ENCODE measurements at regions not wholly inside any gene's neighbourhood (a gene's known extent, or its start where the extent isn't known, plus 50 kb on each side); places are given as distances from the start of the nearest gene placed in this dataset.
"Not testable (repeated sequence)": the region's sequence is repeated elsewhere in the genome, so short reads cannot be mapped to it uniquely, and the experiment has no call there.

DNA sequence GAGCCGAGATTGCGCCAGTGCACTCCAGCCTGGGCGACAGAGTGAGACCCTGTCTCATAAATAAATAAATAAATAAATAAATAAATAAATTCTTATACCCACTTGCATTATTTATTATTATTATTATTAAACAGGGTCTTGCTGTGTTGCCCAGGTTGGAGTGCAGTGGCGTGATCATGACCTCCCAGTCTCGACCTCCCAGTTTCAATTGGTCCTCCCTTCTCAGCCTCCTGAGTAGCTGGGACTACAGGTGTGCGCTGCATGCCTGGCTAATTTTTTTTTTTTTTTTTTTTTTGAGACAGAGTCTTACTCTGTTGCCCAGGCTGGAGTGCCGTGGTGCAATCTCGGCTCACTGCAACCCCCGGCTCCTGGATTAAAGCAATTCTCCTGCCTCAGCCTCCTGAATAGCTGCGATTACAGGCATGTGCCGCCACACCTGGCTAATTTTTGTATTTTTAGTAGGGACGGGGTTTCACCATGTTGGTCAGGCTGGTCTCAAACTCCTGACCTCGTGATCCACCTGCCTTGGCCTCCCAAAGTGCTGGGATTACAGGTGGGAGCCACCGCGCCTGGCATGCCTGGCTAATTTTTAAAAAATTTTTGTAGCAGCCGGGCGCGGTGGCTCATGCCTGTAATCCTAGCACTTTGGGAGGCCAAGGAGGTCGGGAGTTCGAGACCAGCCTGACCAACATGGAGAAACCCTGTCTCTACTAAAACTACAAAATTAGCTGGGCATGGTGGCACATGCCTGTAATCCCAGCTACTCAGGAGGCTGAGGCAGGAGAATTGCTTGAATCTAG, 150.2 kb downstream of the SEC14L1 start:
- not testable (repeated sequence) for DNase-seq

DNA sequence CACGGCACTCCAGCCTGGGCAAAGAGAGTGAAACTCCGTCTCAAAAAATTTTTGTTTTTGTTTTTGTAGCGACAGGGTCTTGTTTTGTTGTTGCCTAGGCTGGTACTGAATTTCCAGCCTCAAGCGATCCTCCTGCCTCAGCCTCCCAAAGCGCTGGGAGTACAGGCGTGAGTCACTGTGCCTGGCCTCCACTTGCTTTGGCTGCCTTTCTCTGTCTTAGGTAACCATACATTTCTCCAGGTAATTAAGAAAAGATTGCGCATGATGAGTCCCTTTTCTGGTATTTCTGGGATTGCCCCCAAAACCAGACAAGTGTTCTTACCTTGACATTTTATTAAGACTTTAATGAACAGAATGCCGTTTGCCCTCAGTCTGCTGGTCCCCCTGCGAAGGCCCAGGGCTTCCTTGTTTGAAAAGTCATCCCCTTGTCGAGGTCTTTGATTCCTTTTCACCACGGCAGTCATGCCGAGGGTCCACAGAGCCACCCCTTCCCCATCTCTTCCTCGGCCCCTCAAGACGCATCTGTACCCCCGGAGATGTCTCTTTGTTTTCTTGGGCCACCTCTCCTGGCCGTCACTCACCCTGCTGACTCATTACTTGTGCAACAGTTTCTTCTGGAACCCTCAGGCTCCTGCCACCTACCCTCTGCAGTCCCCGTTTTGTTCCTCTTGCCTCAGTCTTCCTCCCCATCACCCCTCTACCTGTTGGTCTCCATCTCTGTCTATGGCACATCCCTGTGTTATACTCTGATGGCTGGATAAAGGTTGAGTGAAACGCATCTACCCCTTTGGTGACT, 151.0 kb downstream of the SEC14L1 start:
- DNase-seq = no peak

DNA sequence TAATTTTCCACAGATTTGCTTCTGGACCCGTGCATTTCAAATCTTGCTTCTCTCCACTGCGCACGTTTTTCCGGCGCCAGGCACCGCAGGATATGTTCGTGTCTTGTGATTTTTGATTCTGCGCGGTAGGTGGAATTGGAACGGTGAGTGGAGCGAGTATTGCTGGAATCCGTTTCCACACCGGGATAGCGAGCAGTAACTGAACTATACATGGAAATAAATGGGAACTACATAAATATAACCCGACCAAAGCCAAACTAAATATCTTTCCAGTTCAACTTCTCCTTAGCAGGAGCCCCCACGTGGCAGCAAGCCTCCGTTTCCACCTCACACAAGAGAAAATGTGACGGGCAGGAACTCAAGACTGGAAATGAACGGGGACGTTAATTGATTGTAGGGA, 154.0 kb downstream of the SEC14L1 start:
- DNase-seq = no peak

GRCh38 chr17:77295241-77295853, 154.6 kb downstream of the SEC14L1 start:
- DNase-seq = no peak

- no peak for DNase-seq
These were observed 156.1 kb downstream of the SEC14L1 start for GRCh38 chr17:77296769-77297409.

- DNase-seq = no peak
These were observed 157.2 kb downstream of the SEC14L1 start for GRCh38 chr17:77297693-77298666.

- no peak for DNase-seq
These were observed 158.0 kb downstream of the SEC14L1 start for GRCh38 chr17:77298811-77299210.

- DNase-seq = no peak
These were observed 158.7 kb downstream of the SEC14L1 start for GRCh38 chr17:77299256-77300015.

- DNase-seq = no peak
These were observed 159.4 kb downstream of the SEC14L1 start for GRCh38 chr17:77300016-77300686.

- no peak for DNase-seq
These were observed 161.0 kb downstream of the SEC14L1 start for GRCh38 chr17:77301694-77302266.

GRCh38 chr17:77302682-77303081, 161.9 kb downstream of the SEC14L1 start:
- no peak for DNase-seq

DNA sequence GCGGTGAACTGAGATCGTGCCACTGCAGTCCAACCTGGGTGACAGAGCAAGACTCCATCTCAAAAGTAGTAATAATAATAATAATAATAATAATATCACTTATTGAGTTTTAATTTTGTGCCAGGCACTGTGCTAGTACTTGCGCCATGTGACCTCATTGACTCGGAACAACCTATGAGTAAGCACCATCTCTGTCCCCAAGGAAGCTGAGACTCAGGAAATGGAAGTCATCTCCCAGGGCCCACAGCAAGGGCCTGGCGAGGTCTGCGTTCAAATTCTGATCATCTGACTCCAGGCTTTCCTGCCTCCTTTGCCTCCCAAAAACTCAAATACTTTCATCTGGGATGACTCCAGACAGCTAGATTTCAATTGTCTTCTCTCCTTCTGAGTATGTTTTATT, 162.9 kb downstream of the SEC14L1 start:
- DNase-seq = no peak

DNA sequence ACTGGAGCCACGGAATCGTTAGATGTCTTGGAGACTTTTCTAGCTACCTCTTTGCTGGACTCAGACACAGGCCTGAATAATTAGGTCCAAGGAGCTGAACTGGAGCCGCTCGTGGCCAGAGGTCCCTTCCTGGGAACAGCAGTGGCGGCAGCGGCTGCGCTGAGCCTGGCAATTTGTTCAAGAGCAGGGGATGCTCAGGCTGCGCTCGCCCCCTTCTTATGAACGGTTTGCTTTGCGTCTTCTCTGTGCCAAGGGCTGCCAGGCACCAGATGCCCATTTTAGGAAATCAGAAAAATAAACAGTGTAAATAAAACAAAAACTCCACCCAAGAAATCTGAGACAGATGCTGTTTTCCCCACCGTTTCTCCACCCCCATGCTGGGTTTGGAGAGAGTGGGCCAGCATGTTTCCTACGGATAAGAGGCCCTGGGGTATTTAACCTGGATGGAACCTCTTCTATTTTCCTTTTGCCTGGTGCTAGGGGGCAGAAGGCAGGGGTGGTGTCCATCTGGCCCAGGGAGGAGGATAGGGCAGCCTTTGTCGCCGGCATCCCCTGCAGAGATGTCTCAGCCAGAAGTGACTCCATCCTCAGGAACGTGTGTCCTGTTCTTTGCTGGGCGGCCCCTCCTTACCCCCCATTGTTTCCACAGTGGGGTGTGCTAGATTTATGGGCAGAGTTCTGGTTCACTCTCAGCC, 163.4 kb downstream of the SEC14L1 start:
- no peak for DNase-seq

DNA sequence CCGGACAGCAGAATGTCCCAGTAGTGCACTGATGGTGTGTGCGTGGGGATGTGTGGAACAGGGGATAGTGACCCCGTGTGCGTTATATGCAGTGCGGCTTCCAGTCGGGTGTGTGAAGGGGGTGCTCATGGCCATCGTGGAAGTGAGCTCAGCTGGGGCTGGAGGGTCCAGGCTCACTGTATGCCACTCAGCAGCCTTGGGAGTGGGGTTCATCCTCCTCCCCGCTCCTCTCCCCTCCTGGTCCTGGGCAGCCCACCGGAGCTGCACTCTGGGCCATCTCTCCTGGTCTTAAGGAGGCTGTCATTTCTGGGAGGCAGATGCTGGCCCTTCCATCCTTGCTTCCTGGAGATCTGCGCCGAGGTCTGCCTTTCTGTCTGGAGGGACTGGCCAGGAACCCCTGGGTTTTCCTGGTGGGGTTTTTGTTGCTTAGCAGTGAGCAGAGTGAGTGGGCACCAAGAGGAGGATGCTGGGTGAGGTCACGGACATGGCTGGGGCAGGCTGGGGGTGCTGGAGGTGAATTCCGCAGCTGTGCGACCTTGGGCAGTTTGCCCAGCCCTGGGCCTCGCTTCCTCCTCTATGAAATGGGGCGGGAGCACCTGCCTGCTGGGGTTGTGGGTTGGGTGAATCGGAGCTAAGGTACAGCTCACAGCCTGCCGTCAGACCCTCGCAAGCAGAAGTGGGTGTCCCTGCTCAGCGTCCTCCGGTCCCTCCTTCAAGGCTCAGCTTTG, 164.1 kb downstream of the SEC14L1 start:
- no peak for DNase-seq

DNA sequence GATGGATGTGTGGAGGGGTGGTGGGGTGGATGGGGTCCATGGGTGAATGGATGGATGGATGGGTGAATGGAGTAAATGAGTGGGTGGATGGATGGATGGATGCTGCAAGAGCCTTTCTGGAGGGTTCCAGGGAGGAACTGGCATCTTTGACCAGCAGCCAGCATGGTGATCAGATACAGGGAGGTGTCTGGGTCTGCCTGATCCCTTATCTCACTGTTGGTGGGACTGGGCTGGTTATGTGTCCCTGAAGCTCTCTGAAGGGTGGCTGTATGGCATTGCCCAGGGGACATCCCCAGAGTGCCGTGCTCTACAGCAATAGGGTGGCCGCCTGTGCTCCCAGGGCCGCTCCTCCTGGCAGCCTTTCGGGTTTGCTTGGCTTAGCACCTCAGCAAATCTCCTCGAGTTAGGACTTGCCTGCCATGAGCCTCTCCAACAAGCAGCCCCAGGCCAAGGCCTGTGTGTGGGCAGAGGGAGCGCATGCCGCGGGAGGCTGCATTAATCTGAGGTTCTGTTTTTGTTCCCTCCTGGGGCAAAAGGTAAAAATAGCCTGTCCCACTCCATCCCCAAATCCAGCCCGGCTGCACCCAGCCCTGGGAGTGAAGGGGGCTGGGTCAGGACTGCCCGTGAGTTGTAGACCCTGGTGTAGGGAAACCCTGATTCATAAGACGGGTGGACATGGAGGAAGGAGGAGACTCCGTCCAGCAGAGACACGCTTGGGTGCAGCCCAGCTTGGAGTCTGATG, 165.4 kb downstream of the SEC14L1 start:
- no peak for DNase-seq

DNA sequence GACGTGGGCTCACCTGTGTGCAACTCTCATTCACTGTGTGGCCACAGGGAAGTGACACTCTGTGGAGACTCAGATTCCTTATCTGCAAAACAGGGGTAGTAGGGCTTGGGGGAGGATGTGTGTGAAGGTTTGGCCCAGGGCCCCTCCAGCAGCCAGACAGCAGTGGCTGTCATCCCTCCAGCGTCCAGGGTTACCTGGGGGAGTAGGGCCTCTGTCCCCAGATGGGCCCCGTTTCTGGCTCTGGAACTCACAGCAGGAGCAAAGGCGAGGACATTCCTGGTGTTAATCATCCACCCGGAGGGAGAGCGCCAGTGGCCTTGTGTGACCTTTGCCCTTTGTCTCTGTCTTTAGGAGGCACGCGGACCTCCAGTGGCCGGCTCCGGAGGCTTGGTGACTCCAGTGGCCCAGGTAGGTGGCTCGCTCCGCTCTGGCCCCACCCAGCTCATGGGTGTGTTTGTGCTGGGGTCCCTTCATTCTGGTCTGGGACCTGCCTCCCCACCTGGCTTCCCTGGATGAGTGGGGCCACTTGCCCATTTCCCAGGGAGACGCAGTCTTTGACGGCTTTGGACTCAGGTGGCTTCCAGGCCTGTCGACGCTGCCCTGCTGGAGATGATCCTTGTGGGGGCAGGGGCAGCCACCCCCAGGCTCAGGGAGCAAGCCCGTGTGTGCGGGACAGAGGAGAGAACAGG, 166.2 kb downstream of the SEC14L1 start:
- DNase-seq = no peak

Measured in occipital lobe (tissue), 1 donor.